Uterus (tissue), 2 donors: ENCODE measurements at regions not wholly inside any gene's neighbourhood (a gene's known extent, or its start where the extent isn't known, plus 50 kb on each side); places are given as distances from the start of the nearest gene placed in this dataset.

Experiments
- CTCF ChIP-seq, 4 experiments: fragments of 200-600 bp in 2 of 4; fragments of 450-650 bp in 2 of 4; sonication (generic) in 2 of 4; IDR thresholded peaks; one replicate each; pipeline ENCODE4 v1.5.1; 2016 to 2019; ENCODE audit warnings: antibody characterized with exemption in 4 of 4, mild to moderate bottlenecking in 2 of 4, moderate library complexity in 1 of 4
- POLR2A ChIP-seq, 2 donors: fragments of 450-650 bp; IDR thresholded peaks; one replicate each; pipeline ENCODE4 v1.6.1; 2016; ENCODE audit warnings: antibody characterized with exemption in 2 of 2, mild to moderate bottlenecking in 1 of 2, moderate library complexity in 1 of 2

GRCh38 chr16:22638393-22639206, 127.9 kb downstream of the NPIPB5 start:
- TF ChIP-seq POLR2A (IDR thresholded peaks at IDR 0.05) (no peak), CTCF (IDR thresholded peaks at IDR 0.05) (no peak)
